NT2/D1 (cell line): ENCODE measurements at regions not wholly inside any gene's neighbourhood (a gene's known extent, or its start where the extent isn't known, plus 50 kb on each side); places are given as distances from the start of the nearest gene placed in this dataset.

Experiments
- DNase-seq: peaks from one replicate; pipeline ENCODE4 v3.0.0-alpha.2; 2011; ENCODE audit warnings: low read depth, low spot score
- H3K27me3 ChIP-seq: 2 replicates; pipeline ENCODE4 v1.6.0; 2011; ENCODE audit warnings: mild to moderate bottlenecking; ENCODE audit not compliant: insufficient read length, insufficient read depth
- H3K36me3 ChIP-seq: 2 replicates; pipeline ENCODE4 v1.6.1; 2011; ENCODE audit warnings: mild to moderate bottlenecking, low read length, mixed read lengths; ENCODE audit not compliant: insufficient read depth, insufficient read length
- H3K4me1 ChIP-seq: 2 replicates; pipeline ENCODE4 v1.5.1; 2011; ENCODE audit not compliant: insufficient read depth, insufficient read length
- H3K4me3 ChIP-seq: 2 replicates; pipeline ENCODE4 v1.5.1; 2011; ENCODE audit warnings: low read depth; ENCODE audit not compliant: insufficient read length
- H3K9ac ChIP-seq: 2 replicates; pipeline ENCODE4 v1.6.0; 2011; ENCODE audit warnings: low read depth; ENCODE audit not compliant: insufficient read length
- H3K9me3 ChIP-seq: 2 replicates; pipeline ENCODE4 v1.5.1; 2011; ENCODE audit warnings: mild to moderate bottlenecking, low read length; ENCODE audit not compliant: insufficient read depth
- SUZ12 ChIP-seq: IDR thresholded peaks from 2 replicates; pipeline ENCODE4 v1.6.1; 2011; ENCODE audit not compliant: insufficient read length, insufficient read depth; ENCODE audit errors: extremely low read depth
- YY1 ChIP-seq: IDR thresholded peaks from 2 replicates; pipeline ENCODE4 v1.6.1; 2011; ENCODE audit not compliant: insufficient read length, insufficient read depth
- ZNF274 ChIP-seq: IDR thresholded peaks from 2 replicates; pipeline ENCODE4 v1.6.1; 2011; ENCODE audit warnings: mild to moderate bottlenecking, low read depth, low read length

GRCh38 chr1:227395426-227396028 is 77.2 kb upstream of the CDC42BPA start:
- H3K9ac ChIP-seq: no peak overlapping the region
- H3K9me3 ChIP-seq: no peaks in the 10 kb centered on the region
- TF ChIP-seq YY1 (no peak), ZNF274 (no peak), SUZ12 (no peak)
- DNase-seq: no peak
- no peaks in the 10 kb centered on the region for H3K36me3 ChIP-seq
- H3K4me1 ChIP-seq: no peaks in the 10 kb centered on the region
- H3K4me3 ChIP-seq: no peak overlapping the region
- H3K27me3 ChIP-seq: no peaks in the 10 kb centered on the region

GRCh38 chr1:227392984-227393764 is 74.9 kb upstream of the CDC42BPA start:
- H3K4me1 ChIP-seq: no peaks in the 10 kb centered on the region
- DNase-seq: no peak
- no peaks in the 10 kb centered on the region for H3K9me3 ChIP-seq
- no peak for TF ChIP-seq ZNF274
- no peak for TF ChIP-seq SUZ12
- TF ChIP-seq YY1: no peak
- H3K9ac ChIP-seq: no peak overlapping the region
- no peak overlapping the region for H3K4me3 ChIP-seq
- no peaks in the 10 kb centered on the region for H3K36me3 ChIP-seq
- H3K27me3 ChIP-seq: no peaks in the 10 kb centered on the region

- no peak for TF ChIP-seq ZNF274
- no peak for TF ChIP-seq YY1
- TF ChIP-seq SUZ12: no peak
- no peak overlapping the region for H3K4me3 ChIP-seq
- no peaks in the 10 kb centered on the region for H3K4me1 ChIP-seq
- H3K9me3 ChIP-seq: no peaks in the 10 kb centered on the region
- no peaks in the 10 kb centered on the region for H3K36me3 ChIP-seq
- DNase-seq: no peak
- no peak overlapping the region for H3K9ac ChIP-seq
- no peaks in the 10 kb centered on the region for H3K27me3 ChIP-seq
Observed at GRCh38 chr1:227391879-227392278, 73.6 kb upstream of the CDC42BPA start.

- Histone ChIP-seq H3K36me3 (no peaks in the 10 kb centered on the region), H3K9me3 (no peaks in the 10 kb centered on the region), H3K4me3 (no peak overlapping the region), H3K9ac (no peak overlapping the region), H3K4me1 (no peaks in the 10 kb centered on the region), H3K27me3 (no peaks in the 10 kb centered on the region)
- TF ChIP-seq SUZ12 (no peak), ZNF274 (no peak), YY1 (no peak)
- DNase-seq: no peak
Observed at GRCh38 chr1:227391211-227391610, 72.9 kb upstream of the CDC42BPA start.

GRCh38 chr1:227390525-227390924 is 72.2 kb upstream of the CDC42BPA start:
- DNase-seq: no peak
- Histone ChIP-seq H3K36me3 (no peaks in the 10 kb centered on the region), H3K9me3 (no peaks in the 10 kb centered on the region), H3K27me3 (no peaks in the 10 kb centered on the region), H3K4me3 (no peak overlapping the region), H3K9ac (no peak overlapping the region), H3K4me1 (no peaks in the 10 kb centered on the region)
- no peak for TF ChIP-seq SUZ12
- no peak for TF ChIP-seq YY1
- no peak for TF ChIP-seq ZNF274

- H3K27me3 ChIP-seq: no peaks in the 10 kb centered on the region
- no peak for DNase-seq
- H3K9ac ChIP-seq: no peak overlapping the region
- no peaks in the 10 kb centered on the region for H3K36me3 ChIP-seq
- no peak for TF ChIP-seq ZNF274
- TF ChIP-seq YY1: no peak
- TF ChIP-seq SUZ12: no peak
- no peak overlapping the region for H3K4me3 ChIP-seq
- H3K4me1 ChIP-seq: no peaks in the 10 kb centered on the region
- no peaks in the 10 kb centered on the region for H3K9me3 ChIP-seq
Observed at GRCh38 chr1:227388214-227389168, 70.2 kb upstream of the CDC42BPA start.

GRCh38 chr1:227379555-227379892 is 61.2 kb upstream of the CDC42BPA start:
- Histone ChIP-seq H3K9ac (no peak overlapping the region), H3K9me3 (no peaks in the 10 kb centered on the region), H3K4me3 (no peak overlapping the region), H3K27me3 (no peaks in the 10 kb centered on the region), H3K36me3 (no peaks in the 10 kb centered on the region), H3K4me1 (no peaks in the 10 kb centered on the region)
- TF ChIP-seq SUZ12 (no peak), ZNF274 (no peak), YY1 (no peak)
- DNase-seq: no peak
